ENCODE measurements at regions not wholly inside any gene's neighbourhood (a gene's known extent, or its start where the extent isn't known, plus 50 kb on each side); places are given as distances from the start of the nearest gene placed in this dataset.

DNA sequence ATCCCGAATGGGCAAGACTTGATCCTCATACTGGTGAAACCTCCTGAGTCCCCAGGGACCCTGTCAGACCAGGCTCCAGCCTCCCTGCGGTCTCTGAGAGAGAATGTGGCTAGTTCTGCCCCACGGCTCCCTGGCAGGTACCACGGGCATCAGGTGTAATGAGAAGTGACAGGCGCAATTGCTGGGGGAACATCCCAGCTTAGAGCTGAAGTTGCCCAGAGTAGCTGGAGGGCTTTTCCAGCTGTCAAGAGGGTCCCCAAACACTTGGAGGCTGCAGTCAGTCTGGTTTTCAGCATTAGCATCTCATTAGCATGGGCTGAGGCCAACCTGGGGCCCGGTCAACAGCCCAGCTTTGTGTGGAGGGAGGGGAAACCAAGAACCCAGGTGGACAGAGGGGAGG lies 100.0 kb upstream of the TMEM132E start:
- TF ChIP-seq POLR2A (IDR thresholded peaks at IDR 0.05): no peak
- TF ChIP-seq, protein P1, sequence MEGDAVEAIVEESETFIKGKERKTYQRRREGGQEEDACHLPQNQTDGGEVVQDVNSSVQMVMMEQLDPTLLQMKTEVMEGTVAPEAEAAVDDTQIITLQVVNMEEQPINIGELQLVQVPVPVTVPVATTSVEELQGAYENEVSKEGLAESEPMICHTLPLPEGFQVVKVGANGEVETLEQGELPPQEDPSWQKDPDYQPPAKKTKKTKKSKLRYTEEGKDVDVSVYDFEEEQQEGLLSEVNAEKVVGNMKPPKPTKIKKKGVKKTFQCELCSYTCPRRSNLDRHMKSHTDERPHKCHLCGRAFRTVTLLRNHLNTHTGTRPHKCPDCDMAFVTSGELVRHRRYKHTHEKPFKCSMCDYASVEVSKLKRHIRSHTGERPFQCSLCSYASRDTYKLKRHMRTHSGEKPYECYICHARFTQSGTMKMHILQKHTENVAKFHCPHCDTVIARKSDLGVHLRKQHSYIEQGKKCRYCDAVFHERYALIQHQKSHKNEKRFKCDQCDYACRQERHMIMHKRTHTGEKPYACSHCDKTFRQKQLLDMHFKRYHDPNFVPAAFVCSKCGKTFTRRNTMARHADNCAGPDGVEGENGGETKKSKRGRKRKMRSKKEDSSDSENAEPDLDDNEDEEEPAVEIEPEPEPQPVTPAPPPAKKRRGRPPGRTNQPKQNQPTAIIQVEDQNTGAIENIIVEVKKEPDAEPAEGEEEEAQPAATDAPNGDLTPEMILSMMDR (IDR thresholded peaks at IDR 0.05): no peak
